IPS DF 6.9 (cell line): ENCODE measurements at regions not wholly inside any gene's neighbourhood (a gene's known extent, or its start where the extent isn't known, plus 50 kb on each side); places are given as distances from the start of the nearest gene placed in this dataset.
"Not testable (repeated sequence)": the region's sequence is repeated elsewhere in the genome, so short reads cannot be mapped to it uniquely, and the experiment has no call there.

ENCODE experiments used
- DNase-seq: peaks from one replicate; pipeline ENCODE4 v3.0.0-alpha.2; 2013; ENCODE audit warnings: low read depth, low spot score
- H3K27ac ChIP-seq: one replicate; pipeline ENCODE4 v1.5.1; 2013; ENCODE audit warnings: low read length, control low read depth
- H3K27me3 ChIP-seq: 2 replicates; pipeline ENCODE4 v1.6.1; 2013; ENCODE audit warnings: mild to moderate bottlenecking, low read length; ENCODE audit not compliant: control insufficient read depth, insufficient read depth
- H3K36me3 ChIP-seq: 2 replicates; pipeline ENCODE4 v1.6.1; 2013; ENCODE audit warnings: low read length; ENCODE audit not compliant: control insufficient read depth, insufficient read depth
- H3K4me1 ChIP-seq: 2 replicates; pipeline ENCODE4 v1.6.1; 2013; ENCODE audit warnings: low read length; ENCODE audit not compliant: control insufficient read depth, insufficient read depth
- H3K4me3 ChIP-seq: 2 replicates; pipeline ENCODE4 v1.5.1; 2013; ENCODE audit warnings: mild to moderate bottlenecking, low read length
- H3K9me3 ChIP-seq: 2 replicates; pipeline ENCODE4 v1.6.1; 2013; ENCODE audit warnings: low read length, inconsistent platforms; ENCODE audit not compliant: control insufficient read depth, insufficient read depth
- WGBS: extraction: QIAGEN DNeasy Blood & Tissue Kit; methylation state at CpG from one replicate; pipeline ENCODE4 v1.1.7; 2013; ENCODE audit warnings: mixed read lengths, missing lambda C conversion rate; ENCODE audit not compliant: insufficient read length, insufficient coverage; 5-methylcytosine and 5-hydroxymethylcytosine counted together

DNA sequence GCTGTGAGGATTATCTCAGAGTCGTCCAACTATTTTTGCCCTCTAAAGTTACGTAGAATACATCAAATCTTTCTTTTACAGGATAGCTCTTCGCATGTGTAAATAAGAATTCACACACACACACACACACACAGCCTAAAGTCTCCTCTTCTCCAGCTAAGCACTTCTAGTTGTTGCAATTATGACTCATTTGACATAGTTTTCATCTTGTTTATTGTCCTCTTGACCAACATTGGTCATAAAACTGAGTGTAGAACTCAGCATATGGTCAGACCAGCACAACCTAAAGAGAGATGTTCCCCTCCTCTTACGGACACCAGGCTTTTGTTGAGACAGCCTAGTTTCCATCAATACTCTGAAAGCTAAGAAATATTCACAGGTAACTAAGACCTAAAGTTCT, 234.2 kb downstream of the BLID start:
- no peaks in the 10 kb centered on the region for H3K36me3 ChIP-seq
- H3K4me3 ChIP-seq = no peak overlapping the region
- no peaks in the 10 kb centered on the region; the same call in 1 of the 2 replicates for H3K27me3 ChIP-seq
- no peak overlapping the region for H3K27ac ChIP-seq
- no peak for DNase-seq
- H3K9me3 ChIP-seq = no peaks in the 10 kb centered on the region
- no peaks in the 10 kb centered on the region for H3K4me1 ChIP-seq
- no CpG with 5 or more reads among the region's 4 CpGs for whole genome bisulfite sequencing

DNA sequence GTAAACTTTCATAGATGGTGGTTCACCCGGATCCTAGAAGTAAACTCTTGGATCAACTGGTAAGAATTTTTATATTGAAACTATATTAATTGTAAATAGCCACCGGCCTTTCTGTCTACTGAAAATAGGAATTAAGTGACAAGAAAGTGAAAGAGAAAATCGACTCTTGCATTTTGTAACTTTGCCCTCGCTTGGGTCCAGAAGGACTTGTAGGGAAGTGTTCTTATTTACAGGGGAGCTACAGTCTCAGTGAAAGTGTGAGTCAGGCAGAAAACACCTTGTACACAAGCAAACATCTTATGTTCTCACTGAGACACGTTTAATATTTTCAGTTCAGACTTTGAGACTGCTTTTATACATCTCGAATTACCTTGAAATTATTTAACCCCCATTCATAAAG, 238.9 kb downstream of the BLID start:
- H3K4me1 ChIP-seq = no peaks in the 10 kb centered on the region
- no peaks in the 10 kb centered on the region; the same call in 1 of the 2 replicates for H3K27me3 ChIP-seq
- H3K4me3 ChIP-seq = no peak overlapping the region
- H3K36me3 ChIP-seq = no peaks in the 10 kb centered on the region
- no CpG with 5 or more reads among the region's 6 CpGs for WGBS
- H3K27ac ChIP-seq = no peak overlapping the region
- H3K9me3 ChIP-seq = no peaks in the 10 kb centered on the region
- no peak for DNase-seq

DNA sequence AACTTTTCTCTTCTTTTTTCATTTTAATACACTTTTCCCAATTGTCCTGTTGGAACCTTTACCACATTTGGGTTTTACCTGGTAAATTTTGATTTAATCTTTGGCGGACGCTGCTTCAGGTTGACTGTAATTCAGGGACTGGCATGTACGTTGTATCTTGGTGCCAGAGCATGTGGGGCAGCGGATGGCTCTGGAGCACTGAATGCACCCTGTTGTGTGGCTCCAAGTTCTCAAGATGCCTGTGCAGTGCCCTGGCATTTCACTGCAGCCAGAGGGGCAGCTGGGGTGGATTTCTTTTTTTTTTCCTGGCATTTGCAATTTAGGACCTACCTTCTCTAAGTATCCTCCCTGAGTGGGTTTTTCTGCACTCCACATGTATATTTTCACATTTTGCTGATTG, 242.2 kb downstream of the BLID start:
- Histone ChIP-seq H3K27me3 (no peaks in the 10 kb centered on the region), H3K36me3 (no peaks in the 10 kb centered on the region), H3K9me3 (no peaks in the 10 kb centered on the region), H3K4me3 (no peak overlapping the region), H3K4me1 (no peaks in the 10 kb centered on the region), H3K27ac (no peak overlapping the region)
- DNase-seq = no peak
- no CpG with 5 or more reads among the region's 4 CpGs for WGBS

DNA sequence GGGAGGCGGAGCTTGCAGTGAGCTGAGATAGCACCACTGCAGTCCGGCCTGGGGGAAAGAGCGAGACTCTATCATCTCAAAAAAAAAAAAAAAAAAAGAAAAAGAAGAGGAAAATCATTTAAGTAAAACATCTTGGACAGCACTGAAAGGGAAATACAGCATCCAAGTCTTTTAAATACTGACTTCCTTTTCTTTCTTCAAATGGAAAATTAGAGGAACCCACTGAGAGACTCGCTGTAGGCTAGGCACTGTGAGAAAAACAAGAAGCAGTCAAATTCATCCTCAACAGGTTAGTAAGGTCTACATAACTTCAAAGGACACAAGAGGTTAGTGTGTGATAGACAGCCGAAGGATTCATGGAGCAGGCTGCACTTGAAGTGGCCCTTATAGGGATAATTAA, 243.7 kb downstream of the BLID start:
- DNase-seq = no peak
- Histone ChIP-seq H3K27me3 (no peaks in the 10 kb centered on the region), H3K9me3 (no peaks in the 10 kb centered on the region), H3K27ac (no peak overlapping the region), H3K4me3 (no peak overlapping the region), H3K36me3 (no peaks in the 10 kb centered on the region), H3K4me1 (no peaks in the 10 kb centered on the region)
- WGBS = no CpG with 5 or more reads among the region's 5 CpGs

DNA sequence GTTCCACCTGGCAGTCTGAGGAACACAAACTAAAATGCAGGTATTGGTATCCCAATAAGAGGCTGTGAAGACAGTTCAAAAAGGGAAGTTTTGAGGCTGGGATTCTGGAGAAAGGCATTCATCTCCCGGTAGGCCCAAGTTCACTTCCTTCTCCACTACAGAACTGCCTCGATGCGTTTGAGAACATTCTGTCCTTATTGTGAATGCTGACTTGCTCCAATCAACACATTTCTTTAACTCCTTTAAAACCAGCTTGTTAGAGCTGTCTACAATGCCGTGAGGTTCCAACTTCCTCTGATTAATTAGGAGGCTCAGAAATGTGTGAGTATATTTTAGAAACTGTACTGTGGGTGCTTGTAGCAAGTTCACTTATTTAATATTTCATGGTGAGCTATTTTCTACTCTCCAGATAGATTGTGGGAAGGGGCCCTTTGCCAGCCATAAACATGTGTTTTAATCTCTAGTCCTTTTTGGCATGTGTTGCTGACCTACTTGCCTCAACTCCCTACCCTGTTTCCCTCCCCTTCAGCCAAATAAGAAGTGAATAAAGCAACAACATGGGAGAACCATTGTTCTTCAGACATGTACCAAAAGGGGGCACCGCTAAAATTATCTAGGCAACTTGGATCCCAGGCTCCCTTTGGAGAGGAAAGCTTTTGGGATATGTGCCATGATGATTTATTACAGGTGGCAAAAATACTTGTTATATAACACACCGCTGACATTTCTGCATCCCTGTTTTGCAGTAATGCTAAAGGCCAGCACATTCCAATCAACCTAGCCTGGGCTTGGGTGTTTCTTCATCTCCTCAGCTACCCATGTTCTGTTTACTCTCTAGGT, 245.6 kb downstream of the BLID start:
- Histone ChIP-seq H3K27me3 (no peaks in the 10 kb centered on the region), H3K4me3 (no peak overlapping the region), H3K4me1 (no peaks in the 10 kb centered on the region), H3K27ac (no peak overlapping the region), H3K9me3 (no peaks in the 10 kb centered on the region), H3K36me3 (no peaks in the 10 kb centered on the region)
- DNase-seq = no peak
- no CpG with 5 or more reads among the region's 6 CpGs for WGBS

DNA sequence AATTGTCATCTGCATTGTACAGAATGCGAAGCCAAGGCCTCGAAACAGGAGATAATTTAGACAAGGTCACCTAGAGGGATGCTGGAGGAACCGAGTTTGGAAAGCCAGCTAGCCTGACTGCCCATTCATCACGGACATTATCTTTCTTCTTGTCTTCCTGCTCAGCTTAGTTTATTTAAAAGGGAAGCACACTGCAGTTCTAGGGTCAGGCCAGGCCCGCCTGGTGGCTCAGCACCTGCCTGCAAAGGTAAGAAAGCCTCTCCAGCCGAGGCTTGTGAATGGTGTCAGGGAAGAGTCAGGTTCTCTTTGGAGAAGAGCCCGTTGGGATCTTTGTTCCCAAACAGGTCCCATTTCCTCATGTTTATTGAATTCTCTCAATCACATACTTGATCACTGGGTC, 246.5 kb downstream of the BLID start:
- H3K4me3 ChIP-seq = no peak overlapping the region
- H3K4me1 ChIP-seq = no peaks in the 10 kb centered on the region
- no CpG with 5 or more reads among the region's 7 CpGs for WGBS
- H3K27ac ChIP-seq = no peak overlapping the region
- no peaks in the 10 kb centered on the region for H3K36me3 ChIP-seq
- no peak for DNase-seq
- H3K9me3 ChIP-seq = no peaks in the 10 kb centered on the region
- H3K27me3 ChIP-seq = no peaks in the 10 kb centered on the region

DNA sequence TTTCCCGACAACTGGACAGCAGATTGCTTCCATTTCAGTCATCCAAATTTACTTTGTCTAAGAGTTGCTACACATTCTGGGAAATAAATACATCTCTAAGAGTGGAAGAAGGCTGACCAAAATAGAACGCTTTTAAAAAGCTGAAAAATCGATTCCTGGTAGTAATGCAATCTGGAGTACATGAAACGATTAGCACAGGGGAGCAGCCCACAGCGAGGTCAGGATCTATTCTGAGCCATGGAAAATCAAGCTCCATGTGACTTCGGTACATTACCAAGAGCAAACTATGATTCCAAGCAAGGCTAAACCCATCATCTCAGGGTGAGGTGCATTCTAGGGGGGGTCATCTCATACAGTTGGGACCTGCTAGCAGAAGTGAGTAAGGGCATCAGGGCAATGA, 249.3 kb downstream of the BLID start:
- no peaks in the 10 kb centered on the region for H3K36me3 ChIP-seq
- WGBS = no CpG with 5 or more reads among the region's 6 CpGs
- H3K9me3 ChIP-seq = no peaks in the 10 kb centered on the region
- no peak overlapping the region for H3K27ac ChIP-seq
- H3K27me3 ChIP-seq = no peaks in the 10 kb centered on the region
- H3K4me3 ChIP-seq = no peak overlapping the region
- no peak for DNase-seq
- no peaks in the 10 kb centered on the region for H3K4me1 ChIP-seq

DNA sequence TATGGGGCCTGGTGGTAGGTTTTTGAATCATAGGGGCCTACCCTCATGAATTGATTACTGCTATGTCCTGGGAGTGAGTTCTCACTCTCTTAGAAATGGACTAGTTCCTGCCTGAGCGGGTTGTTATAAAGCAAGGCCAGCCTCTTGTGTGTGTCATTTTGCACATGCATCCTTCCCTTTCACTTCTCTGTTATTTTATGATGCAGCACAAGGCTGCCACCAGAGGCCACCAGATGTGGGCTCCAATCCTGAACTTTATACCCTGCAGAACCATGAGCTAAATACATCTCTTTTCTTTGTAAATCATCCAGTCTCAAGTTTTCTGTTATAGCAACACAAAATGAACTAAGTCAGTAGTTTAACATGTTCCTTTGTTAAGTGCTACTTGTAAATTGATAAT, 251.4 kb downstream of the BLID start:
- DNase-seq = no peak
- H3K36me3 ChIP-seq = no peaks in the 10 kb centered on the region
- H3K4me1 ChIP-seq = no peaks in the 10 kb centered on the region
- H3K9me3 ChIP-seq = no peaks in the 10 kb centered on the region
- no CpG with 5 or more reads among the region's 1 CpG for WGBS
- no peaks in the 10 kb centered on the region for H3K27me3 ChIP-seq
- H3K4me3 ChIP-seq = no peak overlapping the region
- no peak overlapping the region for H3K27ac ChIP-seq

DNA sequence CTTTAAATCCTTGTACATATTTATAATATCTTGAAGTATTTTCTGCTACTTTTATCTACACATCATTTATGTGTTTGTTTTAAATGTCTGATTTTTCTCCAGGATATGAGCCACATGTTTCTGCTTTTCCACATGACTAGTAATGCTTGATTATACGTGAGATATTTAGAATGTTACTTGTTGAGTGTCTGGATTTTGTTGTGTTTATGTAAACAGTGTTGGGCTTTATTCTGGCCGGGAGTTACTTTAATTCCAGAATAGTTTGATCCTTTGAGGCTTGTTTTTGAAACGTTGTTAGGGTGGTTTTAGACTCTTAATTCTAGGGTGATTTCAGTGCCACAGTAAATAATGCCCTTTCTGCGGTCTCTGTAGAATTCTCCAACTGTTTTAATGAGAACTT, 252.9 kb downstream of the BLID start:
- no CpG with 5 or more reads among the region's 4 CpGs for WGBS
- Histone ChIP-seq H3K27me3 (no peaks in the 10 kb centered on the region), H3K36me3 (no peaks in the 10 kb centered on the region), H3K4me3 (no peak overlapping the region), H3K27ac (no peak overlapping the region), H3K4me1 (no peaks in the 10 kb centered on the region), H3K9me3 (no peaks in the 10 kb centered on the region)
- DNase-seq = no peak

DNA sequence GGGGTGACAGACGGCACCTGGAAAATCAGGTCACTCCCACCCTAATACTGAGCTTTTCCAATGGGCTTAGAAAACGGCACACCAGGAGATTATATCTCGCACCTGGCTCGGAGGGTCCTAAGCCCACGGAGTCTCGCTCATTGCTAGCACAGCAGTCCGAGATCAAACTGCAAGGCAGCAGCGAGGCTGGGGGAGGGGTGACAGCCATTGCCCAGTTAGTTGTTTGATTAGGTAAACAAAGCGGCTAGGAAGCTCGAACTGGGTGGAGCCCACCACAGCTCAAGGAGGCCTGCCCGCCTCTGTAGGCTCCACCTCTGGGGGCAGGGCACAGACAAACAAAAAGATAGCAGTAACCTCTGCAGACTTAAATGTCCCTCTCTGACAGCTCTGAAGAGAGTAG, 260.9 kb downstream of the BLID start:
- H3K27me3 ChIP-seq, DNase-seq, H3K27ac ChIP-seq, H3K4me3 ChIP-seq, H3K4me1 ChIP-seq, H3K36me3 ChIP-seq, H3K9me3 ChIP-seq: not testable (repeated sequence)
- no CpG with 5 or more reads among the region's 11 CpGs for WGBS

DNA sequence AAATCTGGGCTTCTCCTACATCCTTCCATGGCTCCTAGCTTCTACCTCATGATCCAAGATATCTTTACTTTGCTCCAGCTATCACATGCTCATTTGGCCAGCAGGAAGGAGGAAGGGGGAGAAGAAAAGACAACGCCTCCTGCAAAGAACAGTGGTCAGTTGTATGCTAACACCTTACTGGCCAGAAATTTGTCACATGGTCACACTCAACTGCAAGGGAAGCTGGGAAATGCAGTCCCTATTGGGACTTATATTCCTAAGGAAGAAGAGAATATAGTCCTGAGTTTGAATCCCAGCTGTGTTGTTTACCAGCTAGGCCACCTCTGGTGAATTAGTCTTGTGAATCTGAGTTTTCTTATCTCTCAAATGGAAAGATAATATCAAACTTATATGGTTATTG, 272.0 kb downstream of the BLID start:
- no CpG with 5 or more reads among the region's 1 CpG for WGBS

More for the DNA sequence above, 272.0 kb downstream of the BLID start:
- Histone ChIP-seq H3K9me3 (no peaks in the 10 kb centered on the region), H3K36me3 (no peaks in the 10 kb centered on the region), H3K27me3 (no peaks in the 10 kb centered on the region), H3K27ac (no peak overlapping the region), H3K4me3 (no peak overlapping the region), H3K4me1 (no peaks in the 10 kb centered on the region)
- no peak for DNase-seq
